Anterior cingulate cortex (tissue), 58 donors: ENCODE measurements at regions not wholly inside any gene's neighbourhood (a gene's known extent, or its start where the extent isn't known, plus 50 kb on each side); places are given as distances from the start of the nearest gene placed in this dataset.
A peak's percentile ranks its signal among the peaks of the same experiment; 100 is the strongest.

Experiments
- DNase-seq, 58 donors: peaks; one replicate each; lab custom pipeline; 2025; lab: John Stamatoyannopoulos, UW

DNA sequence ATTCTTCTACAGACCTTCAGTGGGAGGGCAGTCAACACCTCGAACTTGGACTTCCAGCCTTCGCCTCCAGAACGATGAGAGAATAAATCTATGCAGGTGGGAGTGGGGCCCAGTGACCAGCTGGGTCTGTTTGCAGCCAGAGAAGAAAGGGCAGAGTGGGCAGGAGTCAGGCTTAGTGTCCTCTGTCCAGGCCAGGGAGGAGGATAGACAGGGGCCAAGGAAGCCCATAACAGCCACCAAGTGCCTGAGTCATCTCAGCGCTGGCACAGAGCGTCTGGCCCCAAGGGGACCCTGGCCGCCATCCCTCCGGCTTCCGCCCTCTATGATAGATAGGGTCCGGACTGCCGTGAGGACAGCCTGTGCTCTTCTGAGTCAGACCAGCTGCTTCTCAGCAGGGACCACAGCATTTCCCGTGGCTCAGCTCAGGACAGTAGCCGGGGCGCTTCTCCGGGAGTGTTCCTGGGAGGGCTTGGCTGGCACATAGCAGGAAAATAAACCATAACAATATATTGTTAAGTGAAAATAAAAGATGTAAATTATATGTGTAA is 133.1 kb upstream of the C1orf174 start:
- DNase-seq = no peak

DNA sequence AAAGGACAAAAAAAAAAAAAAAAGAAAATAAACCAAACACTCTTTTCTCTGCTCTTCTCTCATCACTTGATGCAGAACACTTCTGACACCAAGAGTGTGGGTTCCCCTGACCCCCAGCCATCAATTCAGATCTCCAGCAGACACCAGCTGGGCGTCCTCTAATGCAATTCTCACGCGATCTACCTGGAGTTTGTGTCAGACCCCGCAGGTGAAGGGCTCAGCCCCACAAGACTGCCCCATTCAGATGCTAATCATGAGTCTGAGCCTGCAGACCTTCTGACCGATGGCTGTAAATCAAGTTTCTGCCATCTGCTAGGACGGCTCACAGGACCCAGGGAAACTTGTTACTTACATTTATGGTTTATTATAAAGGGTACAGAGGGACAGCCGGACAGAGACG is 133.6 kb upstream of the C1orf174 start:
- DNase-seq = no peak

DNA sequence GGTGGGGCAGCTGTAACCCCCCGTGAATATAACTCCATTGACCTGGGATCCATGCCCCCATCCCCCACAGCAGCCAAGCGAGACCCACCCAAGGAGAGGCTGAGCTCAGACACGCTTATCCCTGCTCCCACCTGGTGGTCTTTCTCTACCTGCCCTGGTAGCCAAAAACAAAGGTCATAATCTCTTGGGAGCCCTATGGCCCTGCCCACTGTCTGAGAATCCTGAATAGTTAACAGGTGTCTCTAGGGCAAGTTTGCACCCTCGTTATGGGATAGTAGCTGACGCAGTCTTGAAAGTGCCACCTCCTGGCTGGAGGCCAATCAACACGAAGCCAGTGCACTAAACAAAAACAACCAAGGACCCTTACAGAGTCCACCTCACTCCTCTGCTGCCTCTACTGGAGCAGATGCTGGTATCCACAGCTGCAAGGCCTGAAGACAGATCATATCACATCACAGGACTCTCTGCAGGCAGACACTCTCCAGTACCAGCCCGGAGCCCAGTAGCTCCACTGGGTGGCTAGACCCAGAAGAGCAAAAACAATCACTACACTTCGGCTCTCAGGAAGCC is 134.3 kb upstream of the C1orf174 start:
- no peak for DNase-seq

DNA sequence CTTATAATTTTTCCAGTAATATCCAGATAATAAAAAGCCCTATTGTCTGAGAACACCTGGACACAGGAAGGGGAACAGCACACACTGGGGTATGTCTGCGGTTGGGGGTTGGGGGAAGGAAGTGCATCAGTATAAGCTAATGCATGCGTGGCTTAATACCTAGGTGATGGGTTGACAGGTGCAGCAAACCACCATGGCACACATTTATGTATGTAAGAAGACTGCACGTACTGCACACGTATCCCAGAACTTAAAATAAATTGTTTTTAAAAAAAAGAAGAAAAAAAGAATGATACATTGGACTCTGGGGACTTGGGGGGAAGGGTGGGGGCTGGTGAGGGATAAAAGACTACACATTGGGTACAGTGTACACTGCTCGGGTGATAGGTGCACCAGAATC is 144.9 kb upstream of the C1orf174 start:
- no peak for DNase-seq

DNA sequence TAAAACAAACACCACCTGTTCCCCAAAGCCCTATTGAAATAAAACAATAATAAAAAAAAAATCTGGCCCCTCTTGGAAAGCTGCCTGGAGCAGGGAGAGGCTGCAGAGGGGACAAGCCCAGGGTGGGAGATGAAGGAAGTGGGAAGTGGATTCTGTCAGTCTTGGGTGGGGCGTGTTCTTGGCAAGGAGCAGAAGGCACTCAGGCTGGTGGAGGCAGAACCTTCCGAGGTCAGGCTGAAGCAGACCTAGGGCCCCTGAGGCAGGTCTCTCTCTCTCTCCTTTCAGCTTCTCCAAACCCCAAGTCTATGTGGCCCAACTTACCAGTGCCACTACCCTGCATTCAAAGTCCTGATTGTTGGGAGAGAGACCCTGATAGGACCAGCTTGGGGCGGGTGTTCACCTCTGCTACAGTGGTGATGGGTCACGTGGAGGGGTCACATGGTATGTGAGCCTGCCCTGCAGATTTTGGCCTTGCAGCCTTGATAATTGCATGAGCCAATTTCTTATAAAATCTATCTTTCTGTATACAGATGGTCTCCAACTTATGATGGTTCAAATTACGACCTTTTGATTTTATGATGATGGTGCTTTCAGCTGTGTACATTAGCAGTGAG is 145.4 kb upstream of the C1orf174 start:
- no peak for DNase-seq

DNA sequence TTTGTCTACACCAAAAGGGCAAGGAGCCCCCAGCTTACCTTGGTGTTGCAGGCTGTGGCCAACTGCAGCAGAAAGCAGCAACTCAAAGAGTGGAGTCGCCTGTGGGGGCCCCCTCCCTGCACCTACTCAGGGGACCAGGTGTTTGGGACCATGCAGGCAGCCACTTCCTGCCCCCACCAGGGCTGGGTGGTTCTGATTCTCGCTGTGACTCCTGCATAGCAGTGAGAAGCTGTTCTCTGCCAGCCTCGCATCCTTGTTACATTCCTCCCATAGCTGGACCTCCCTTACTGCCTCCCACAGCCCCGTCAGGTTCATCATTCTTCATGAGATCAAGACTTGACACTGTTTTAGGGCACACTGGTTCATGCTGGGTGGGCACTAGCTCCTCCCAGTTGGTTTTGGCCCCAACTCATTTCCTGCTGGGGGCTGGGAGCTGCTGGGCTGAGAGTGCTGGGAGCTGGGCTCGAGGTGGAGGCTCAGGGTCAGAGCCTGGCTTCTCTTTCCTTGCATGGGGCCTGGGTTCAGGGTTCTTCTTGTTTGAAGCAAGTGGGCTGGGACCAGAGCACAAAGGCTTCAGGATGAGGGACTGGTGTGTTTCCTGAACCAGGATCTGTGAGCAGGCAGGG is 146.9 kb upstream of the C1orf174 start:
- no peak for DNase-seq

DNA sequence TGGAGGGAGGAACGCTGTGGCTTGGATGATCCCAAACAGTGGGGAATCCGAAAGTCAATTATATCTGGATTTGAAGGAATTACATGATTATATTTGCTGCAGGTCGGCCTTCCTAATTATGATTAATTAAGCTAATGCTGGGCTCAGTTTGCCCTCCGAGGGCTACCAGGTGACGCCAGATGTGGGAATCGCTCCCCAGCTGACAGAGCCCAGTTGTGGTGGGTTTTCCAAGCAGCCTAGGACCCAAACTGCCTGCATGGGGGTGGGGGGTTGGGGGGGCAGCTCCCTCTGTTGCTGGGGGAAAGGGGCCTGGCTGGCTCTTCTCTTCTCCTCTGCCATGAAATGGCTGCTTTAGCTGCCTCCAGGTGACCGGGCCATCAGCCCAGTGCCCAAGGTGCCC is 147.6 kb upstream of the C1orf174 start:
- no peak for DNase-seq

DNA sequence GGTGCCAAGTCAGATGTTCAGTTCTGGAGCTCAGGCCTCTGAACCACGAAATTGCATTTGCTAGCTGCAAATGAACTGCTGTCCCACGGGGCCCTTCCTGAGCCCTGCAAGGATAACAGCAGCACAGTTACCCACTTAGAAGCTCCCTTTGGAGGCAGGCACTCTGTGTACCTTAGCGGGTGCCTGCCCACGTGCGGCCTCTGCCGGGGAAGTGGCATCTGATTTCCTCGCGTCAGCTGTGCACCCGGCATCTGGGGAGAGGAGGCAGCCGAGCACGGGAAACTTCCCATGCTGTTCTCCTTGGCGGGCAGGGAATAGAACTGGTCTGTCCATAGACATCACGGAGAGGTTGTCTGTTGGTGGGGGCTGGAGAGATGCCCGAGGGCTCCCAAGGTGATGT is 148.0 kb upstream of the C1orf174 start:
- peak in 1 of 58 donors; percentile 59 for DNase-seq

DNA sequence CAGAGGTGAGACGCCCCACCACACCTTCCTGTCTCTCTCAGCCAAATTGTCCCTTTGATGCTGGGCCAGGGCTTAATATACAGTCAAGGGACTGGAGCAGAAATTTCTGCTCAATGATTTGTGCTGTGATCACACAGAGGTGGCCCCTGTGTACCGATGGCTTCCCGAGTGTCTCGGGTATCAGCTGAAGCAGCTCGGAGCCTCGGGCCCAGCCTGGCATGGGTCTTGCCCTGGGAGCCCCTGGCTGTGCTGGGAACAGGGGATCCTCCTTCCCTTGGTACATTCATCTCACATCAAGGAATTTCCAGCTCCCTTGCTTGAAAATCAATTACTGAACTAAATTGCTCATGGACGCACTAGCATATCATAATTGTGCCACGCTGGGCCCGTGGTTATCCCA is 148.8 kb upstream of the C1orf174 start:
- DNase-seq = no peak

DNA sequence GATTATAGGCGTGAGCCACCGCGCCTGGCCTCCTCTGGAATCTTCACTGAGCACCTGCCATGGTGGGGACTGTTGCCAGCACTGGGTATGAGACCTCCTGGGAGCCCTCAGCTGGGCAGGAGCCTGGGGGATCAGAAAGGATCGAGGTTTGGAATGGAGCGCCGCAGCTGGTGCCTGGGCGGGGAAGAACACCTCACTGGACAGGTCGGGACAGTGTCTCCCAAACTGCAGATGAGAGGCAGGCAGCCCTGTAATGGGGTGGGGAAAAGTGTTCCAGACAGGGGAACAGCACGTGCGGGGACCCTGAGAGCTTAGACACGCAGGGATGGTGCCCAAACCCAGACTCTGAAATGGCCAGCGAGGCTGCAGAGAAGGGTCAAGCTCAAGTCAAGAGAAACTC is 150.9 kb upstream of the C1orf174 start:
- no peak for DNase-seq

DNA sequence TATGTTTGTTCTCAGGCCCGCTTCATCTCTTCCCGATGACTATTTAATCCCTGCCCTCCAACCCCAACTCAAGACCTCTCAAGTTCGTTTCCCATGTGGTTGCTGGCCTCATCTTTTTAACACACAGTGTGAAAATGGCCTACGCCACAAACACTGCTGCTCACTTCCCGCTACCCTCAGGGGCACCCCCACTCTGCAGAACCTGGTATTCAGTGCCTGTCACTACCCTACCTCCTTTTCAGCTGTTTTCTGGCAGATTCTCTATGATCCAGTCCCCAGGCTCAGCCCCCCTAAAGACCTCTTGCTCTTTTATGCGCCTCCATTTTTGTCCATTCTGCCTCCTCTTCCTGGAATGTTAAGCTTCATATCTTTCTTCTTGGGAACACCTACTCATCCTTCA is 152.6 kb upstream of the C1orf174 start:
- no peak for DNase-seq

DNA sequence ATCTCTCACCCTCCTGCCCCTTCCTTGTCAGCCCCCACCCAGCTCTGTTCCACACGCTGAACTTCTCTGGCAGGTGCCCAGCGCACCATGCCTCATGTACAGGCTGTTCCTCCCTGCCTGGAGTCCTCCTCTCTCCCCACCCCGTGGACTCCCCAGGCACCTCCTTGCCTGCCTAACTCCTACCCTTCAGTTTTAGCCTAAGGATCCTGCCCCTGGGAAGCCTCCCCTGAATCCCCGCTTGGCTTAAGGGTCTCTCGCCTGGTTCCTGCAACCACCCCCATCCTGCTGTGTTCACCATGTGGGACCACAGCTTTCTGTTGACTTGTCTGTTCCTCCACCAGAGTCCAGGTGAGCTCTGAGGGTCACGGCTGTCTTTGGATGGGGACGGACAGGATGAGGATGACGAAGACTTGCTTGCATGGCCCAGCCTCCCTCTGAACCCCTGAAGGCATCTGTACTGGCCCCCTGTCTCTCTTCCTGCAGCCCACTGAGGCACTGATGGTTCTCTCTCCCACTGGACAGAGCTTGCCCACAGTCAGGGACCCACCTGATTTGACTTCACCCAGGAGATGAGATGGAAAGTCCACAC is 153.2 kb upstream of the C1orf174 start:
- DNase-seq = no peak

DNA sequence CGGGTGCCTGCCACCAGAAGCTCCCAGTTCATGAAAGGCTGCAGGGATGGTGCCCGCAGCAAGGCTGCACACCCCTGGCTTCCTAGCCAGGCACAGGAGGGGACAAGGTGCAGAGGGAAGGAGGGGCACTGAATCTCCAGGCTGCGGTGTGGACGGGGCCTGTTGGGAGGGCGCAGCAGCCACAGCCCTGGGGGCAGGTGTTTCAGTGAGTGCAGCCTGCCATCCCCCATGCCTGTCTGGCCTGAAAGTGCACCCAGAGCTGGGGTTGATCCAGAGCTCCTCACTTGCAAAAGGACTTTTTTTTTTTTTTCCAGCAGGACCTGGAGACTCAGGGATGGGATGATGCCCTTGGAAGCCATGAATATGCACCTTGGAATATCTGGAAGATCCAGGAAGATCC is 153.7 kb upstream of the C1orf174 start:
- DNase-seq = no peak

DNA sequence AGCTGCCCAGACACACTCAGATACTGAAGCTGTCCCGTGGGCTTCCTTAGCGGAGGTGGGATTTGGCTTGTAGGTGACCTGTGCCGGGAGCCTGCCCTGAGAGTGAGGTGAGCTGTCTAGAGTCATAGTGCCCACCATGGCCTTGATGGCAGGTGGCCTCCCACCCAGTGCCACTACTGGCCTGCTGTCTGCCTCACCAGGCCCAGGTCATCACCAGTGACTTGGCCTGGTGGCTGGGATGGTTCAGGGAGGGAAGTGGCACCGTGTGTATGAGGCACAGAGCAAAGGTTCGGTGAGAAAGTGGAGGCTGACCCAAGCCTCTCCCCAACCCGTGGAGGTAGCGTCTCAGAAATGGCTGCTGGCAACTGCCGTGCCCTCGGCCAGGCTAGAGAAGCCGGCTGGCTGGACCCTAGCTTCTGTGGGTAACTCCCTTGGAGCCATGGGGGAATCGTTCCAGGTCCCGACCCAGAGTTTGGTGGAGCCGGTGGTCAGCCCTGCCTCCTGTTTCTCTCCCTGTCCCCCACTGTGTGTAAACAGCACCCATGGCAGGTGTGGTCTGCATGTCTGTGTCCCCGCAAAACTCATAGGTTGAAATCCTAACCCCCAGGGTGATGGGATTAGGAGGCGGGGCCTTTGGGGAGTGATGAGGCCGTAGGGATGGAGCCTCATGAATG is 155.4 kb upstream of the C1orf174 start:
- DNase-seq = no peak

DNA sequence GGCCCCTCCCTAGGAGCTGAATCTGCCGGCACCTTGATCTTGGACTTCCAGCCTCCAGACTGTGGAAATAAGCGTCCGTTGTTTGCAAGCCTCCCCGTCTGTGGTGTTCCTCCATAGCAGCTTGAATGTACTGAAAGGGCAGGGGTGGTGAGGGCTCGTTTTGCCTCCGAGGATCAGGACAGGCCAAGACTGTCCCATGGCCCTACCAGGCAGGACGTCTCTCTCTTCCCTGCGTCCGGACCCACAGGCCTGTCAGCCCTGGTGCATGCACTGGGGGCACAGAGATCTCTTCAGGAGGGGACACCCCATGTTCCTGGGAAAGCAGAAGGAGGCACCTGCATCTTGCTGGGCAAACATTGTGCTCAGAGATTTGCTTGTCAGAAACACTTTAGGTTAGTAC is 156.3 kb upstream of the C1orf174 start:
- no peak for DNase-seq

DNA sequence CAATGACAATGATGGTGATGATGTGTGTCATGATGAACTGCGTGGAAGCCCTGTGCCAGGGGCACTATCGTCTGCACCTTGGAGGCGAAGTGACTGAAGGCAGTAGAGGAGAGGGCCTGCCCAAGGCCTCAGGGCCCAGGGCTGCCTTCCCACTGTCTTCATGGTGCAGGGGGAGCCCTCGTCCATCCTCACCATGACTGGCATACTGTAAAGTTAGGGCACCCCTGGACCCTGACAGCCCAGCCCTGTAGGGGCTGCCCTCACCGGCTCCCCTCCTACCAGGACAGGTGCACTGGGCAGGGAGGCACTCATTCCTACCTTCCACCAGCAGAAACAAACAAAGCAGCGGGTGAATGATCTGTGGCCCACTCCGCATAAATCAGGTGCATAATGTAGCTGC is 156.9 kb upstream of the C1orf174 start:
- DNase-seq = no peak

DNA sequence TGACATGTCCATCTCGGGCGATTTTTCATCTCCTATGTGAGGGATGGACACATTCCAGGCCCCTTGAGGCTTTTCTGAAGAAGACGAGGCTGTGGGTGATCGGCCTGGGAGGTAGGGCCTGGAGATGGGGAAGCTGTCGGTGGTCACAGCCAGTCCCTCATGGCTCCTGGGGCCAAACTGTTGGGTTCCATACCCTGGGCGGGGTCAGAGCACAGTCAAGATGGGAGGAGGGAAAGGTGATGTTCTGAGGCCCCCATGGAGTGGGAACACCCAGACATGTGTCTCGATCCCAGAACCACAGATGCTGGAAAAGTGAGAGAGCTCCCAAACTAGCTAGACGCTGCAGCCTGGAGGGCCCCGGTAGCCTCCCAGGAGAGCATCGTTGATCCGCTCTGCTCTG is 157.5 kb upstream of the C1orf174 start:
- DNase-seq = no peak

DNA sequence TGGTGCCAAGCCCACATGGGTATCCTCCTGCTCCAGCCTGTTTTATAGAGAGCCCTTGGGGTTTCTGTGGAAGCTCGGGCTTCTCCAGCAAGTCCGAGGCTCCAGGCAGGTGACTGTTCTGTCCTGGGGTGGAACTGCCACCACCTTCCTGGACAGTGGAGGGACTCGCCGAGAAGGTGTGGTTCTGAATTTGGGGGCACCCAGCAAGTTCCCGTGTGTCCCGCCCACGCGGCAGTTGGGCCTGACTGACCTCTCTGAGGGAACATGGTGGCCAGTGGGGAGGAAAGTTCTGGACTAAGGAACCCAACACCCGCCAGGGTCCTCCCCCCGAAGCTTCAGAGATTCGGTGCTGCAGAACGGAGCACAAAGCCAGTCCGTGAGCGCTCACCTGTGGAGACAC is 158.1 kb upstream of the C1orf174 start:
- no peak for DNase-seq

DNA sequence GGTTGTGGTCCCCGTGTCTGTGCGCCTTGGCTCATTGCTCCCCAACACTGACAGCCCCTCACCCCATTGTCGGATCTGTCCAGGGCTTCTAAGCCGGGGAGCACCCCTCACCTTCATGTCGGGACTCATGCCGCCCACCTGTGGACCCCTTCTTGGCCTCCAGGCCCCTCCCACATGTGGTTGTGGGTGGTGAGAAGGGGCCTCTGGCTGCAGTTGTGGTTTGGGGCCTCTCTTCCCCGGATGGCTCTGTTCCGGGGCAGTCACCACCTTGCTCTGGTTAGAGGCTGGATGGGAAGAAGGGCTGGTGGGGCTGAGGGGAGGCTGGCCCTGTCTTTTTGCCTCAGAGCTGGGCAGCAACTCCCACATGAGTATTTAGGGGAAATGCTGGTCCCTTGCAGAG is 158.6 kb upstream of the C1orf174 start:
- DNase-seq = no peak

DNA sequence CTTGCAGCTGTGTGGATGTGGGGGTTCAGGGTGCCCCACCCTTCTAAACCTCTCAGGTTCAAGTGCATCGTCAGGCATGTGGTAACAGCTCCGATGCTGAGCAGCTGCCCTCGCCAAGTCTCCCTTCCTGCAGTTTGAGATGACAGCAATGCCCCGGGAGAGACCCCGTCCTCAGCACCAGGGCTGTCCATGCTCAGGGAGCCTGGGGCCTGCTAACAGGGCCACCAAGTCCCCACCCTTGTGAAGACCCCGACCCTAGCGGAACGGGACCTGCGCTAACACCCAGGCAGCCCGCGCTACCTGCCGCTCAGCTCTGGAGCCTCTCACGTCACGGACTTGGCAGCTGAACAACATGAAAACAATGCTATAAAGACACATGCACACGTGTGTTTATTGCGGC is 159.2 kb upstream of the C1orf174 start:
- no peak for DNase-seq

DNA sequence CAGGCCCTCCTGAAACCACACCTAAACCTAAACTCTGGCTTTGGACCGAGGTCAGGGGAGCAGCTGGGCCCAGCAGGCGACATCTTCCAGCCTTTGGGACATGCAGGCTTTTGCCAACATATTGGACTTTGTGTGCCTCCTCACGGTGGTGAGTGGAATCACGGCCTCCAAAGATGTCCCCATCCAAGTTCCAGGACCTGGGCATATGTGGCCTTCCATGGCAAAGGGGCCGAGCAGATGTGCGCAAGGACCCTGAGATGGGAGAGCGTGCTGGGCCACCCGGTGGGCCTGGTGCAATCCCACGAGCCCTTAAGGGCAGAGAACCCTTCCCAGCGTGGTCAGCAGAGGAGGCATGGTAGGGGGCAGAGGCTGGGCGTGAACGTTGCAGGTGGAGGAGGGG is 160.8 kb upstream of the C1orf174 start:
- no peak for DNase-seq
